Breast epithelium (tissue), 3 donors: ENCODE measurements at regions not wholly inside any gene's neighbourhood (a gene's known extent, or its start where the extent isn't known, plus 50 kb on each side); places are given as distances from the start of the nearest gene placed in this dataset.

Experiments used
- CTCF ChIP-seq, 3 donors: fragments of 450-650 bp; IDR thresholded peaks; one replicate each; pipeline ENCODE4 v1.5.1; 2016 to 2017; ENCODE audit warnings: antibody characterized with exemption in 3 of 3, mild to moderate bottlenecking in 3 of 3, moderate library complexity in 3 of 3
- POLR2AphosphoS5 ChIP-seq, 3 donors: sonication (generic); formaldehyde crosslinking; IDR thresholded peaks; one replicate each; pipeline ENCODE4 v1.6.1; 2017; ENCODE audit warnings: antibody characterized with exemption in 3 of 3

GRCh38 chr18:5771343-5771742 lies 124.0 kb downstream of the TMEM200C start:
- TF ChIP-seq CTCF (IDR thresholded peaks at IDR 0.05) (no peak), POLR2AphosphoS5 (IDR thresholded peaks at IDR 0.05) (no peak)
